Lower leg skin (tissue), 4 donors: ENCODE measurements at regions not wholly inside any gene's neighbourhood (a gene's known extent, or its start where the extent isn't known, plus 50 kb on each side); places are given as distances from the start of the nearest gene placed in this dataset.

ENCODE experiments used
- DNase-seq, 2 donors: peaks; one replicate each; pipeline ENCODE4 v3.0.0-alpha.2; 2019; ENCODE audit warnings: low spot score in 2 of 2
- H3K4me3 ChIP-seq: fragments of 200-600 bp; sonication (generic); 2 replicates; pipeline ENCODE4 v1.5.1; 2017; ENCODE audit warnings: mild to moderate bottlenecking, low read depth; ENCODE audit not compliant: poor library complexity, severe bottlenecking
- POLR2A ChIP-seq, 2 donors: fragments of 450-650 bp; IDR thresholded peaks; one replicate each; pipeline ENCODE4 v1.6.1; 2016 to 2017; ENCODE audit warnings: antibody characterized with exemption in 2 of 2, mild to moderate bottlenecking in 1 of 2, moderate library complexity in 1 of 2
- WGBS, 2 donors: methylation state at CpG; one replicate each; pipeline ENCODE4 v1.1.5; 2018; 5-methylcytosine and 5-hydroxymethylcytosine counted together
- intact Hi-C: fragments of 100-400 bp; cut with DNase I; formaldehyde crosslinking; loops from one replicate; pipeline ENCODE4 v1.15.0; 2023; ENCODE audit warnings: low total_unique reads
- TF ChIP-seq, protein P1 (sequence below), 3 donors: fragments of 450-650 bp; IDR thresholded peaks; one replicate each; pipeline ENCODE4 v1.5.1; 2016; ENCODE audit warnings: antibody characterized with exemption in 3 of 3, mild to moderate bottlenecking in 3 of 3, moderate library complexity in 2 of 3

DNA sequence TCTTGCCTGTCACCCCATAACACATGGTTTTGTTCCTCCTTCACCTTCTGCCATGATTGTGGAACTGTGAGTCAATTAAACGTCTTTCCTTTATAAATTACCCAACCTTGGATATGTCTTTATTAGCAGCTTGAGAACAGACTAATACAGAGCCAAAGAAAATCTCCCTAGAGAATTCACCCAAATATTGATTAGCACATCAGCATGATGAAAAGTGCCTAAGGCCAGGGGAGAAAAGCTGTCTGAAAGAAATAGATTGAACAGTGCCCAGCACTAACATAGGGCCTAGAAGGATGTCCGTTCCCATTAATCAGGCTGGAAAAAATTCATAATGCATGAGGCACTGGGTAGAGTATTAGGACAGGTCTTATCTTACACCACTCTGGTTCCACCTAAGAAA lies 111.9 kb upstream of the CALN1 start:
- intact Hi-C loops: no loop called here
- 82 to 90% methylated on average over 2 of the region's 2 CpGs for WGBS, 2 donors
- H3K4me3 ChIP-seq: no peak overlapping the region
- DNase-seq: no peak
- TF ChIP-seq POLR2A (IDR thresholded peaks at IDR 0.05): no peak
- TF ChIP-seq, protein P1, sequence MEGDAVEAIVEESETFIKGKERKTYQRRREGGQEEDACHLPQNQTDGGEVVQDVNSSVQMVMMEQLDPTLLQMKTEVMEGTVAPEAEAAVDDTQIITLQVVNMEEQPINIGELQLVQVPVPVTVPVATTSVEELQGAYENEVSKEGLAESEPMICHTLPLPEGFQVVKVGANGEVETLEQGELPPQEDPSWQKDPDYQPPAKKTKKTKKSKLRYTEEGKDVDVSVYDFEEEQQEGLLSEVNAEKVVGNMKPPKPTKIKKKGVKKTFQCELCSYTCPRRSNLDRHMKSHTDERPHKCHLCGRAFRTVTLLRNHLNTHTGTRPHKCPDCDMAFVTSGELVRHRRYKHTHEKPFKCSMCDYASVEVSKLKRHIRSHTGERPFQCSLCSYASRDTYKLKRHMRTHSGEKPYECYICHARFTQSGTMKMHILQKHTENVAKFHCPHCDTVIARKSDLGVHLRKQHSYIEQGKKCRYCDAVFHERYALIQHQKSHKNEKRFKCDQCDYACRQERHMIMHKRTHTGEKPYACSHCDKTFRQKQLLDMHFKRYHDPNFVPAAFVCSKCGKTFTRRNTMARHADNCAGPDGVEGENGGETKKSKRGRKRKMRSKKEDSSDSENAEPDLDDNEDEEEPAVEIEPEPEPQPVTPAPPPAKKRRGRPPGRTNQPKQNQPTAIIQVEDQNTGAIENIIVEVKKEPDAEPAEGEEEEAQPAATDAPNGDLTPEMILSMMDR (IDR thresholded peaks at IDR 0.05): no peak

DNA sequence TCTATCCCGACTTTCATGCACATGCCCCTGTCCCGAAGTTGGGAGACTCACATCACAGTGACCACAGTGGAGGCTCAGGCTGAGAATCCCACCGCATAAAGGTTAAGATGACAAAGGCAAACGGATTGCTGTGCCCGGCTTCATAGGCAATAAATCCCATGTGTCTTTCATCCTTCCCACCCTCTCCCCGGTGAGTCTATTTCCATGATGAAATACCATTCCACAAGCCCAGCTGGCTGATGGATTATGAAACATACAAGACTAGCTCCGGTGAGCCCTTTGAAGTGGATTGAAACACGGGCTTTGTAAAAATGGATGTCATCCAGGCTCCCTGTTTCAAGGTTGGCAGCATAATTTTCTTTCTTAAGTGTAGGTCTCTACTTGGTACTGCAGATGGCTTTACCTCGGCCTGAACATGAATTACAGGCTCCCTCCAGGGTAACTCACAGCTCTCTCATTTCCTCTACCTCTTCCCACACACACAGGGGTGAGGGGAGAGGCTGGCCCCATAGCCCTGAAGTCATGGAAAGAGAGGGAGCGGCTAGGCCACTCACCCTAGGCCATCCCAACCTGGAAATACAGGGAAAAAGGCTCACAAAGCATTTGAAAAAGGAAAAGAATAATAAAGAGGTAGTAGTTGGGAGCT lies 92.0 kb upstream of the CALN1 start:
- no peak for DNase-seq
- H3K4me3 ChIP-seq: no peak overlapping the region
- TF ChIP-seq, protein P1 (IDR thresholded peaks at IDR 0.05): no peak
- no peak for TF ChIP-seq POLR2A (IDR thresholded peaks at IDR 0.05)
- intact Hi-C loops: no loop called here
- 34 to 36% methylated on average over 10 of the region's 10 CpGs for WGBS, 2 donors

DNA sequence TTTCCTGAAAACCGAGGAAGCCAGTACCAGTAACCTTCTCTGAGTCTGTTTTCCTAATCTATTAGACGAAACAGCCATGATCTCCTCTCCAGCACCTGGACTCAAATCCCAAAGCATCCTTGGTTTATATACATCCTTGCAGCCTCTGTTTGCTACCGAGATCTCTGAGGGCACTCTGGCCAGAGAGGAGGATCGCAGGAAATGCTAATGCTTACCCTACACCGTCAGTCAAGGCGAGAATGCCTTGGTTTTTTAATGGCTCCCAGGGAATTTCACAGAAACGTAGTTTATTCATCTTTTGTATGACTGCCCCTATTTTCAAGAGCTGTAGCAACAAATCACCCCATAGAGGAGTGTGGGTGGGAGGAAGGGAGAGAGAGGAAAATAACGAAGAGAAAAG lies 91.5 kb upstream of the CALN1 start:
- WGBS, 2 donors: 60 to 62% methylated on average over 8 of the region's 8 CpGs
- no peak overlapping the region for H3K4me3 ChIP-seq
- TF ChIP-seq POLR2A (IDR thresholded peaks at IDR 0.05): no peak
- TF ChIP-seq, protein P1 (IDR thresholded peaks at IDR 0.05): no peak
- DNase-seq: no peak
- intact Hi-C loops: no loop called here

DNA sequence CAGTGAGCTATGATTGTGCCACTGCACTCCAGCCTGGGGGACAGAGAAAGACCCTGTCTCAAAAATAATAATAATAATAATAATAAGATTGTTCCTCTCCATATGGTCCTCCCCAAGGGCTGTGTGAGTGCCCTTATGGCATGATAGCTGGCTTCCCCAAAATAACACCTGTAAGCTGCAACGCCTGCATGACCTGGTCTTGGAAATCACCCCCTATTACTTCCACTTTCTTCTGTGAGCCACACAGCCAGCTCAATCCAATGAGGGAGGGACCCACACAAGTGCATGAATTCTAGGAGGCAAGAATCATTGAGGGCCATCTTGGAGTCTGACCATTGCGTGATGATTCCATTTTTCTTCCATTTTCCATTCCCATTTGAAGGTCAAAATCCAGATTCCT lies 82.7 kb upstream of the CALN1 start:
- 93 to 98% methylated on average over 2 of the region's 2 CpGs for WGBS, 2 donors
- intact Hi-C loops: loop anchor here (5.0 kb wide), 1 partner anchor 743 kb away; no protein-coding TSS in a partner anchor
- no peak for TF ChIP-seq POLR2A (IDR thresholded peaks at IDR 0.05)
- TF ChIP-seq, protein P1 (IDR thresholded peaks at IDR 0.05): no peak
- no peak overlapping the region for H3K4me3 ChIP-seq
- no peak for DNase-seq

DNA sequence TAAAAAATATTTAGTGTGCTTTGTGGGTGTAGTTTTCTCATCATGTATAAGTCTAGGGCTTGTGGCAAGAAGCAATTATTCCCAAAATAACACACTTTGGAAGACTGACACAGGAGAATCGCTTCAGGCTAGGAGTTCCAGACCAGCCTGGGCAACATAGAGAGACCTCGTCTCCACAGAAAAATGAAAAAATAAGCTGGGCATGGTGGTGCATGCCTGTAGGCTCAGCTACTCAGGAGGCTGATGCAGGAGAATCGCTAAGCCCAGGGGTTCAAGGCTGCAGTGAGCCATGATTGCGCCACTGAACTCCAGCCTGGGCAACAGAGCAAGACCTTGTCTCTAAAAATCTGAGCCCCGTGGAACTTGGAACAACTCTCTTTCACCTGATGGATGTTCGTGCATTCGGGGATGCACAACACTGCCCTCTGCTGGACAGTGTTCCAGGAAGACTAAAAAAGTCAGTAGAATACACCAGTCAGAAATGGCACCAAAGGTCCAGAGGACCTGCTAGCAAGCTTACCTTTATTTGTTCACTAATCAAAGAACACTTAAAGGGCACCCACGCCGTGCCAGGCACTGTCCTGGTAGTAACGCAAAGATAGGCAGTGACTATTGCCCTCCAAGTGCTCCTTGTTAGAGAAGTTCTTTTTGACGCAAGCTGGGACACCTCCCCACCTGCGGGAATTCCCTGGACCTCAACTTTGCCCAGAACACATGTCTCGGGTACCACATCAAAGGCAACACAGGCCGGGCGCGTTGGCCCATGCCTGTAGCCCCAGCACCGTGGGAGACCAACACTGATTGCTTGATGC lies 81.9 kb upstream of the CALN1 start:
- H3K4me3 ChIP-seq: no peak overlapping the region
- WGBS, 2 donors: 35 to 42% methylated on average over 17 of the region's 17 CpGs
- intact Hi-C loops: loop anchor here (5.0 kb wide), 1 partner anchor 742 kb away; no protein-coding TSS in a partner anchor
- DNase-seq: peak; percentile 31 to 83
- TF ChIP-seq, protein P1 (IDR thresholded peaks at IDR 0.05): no peak
- TF ChIP-seq POLR2A (IDR thresholded peaks at IDR 0.05): no peak
